GM10248 (cell line): ENCODE measurements at regions not wholly inside any gene's neighbourhood (a gene's known extent, or its start where the extent isn't known, plus 50 kb on each side); places are given as distances from the start of the nearest gene placed in this dataset.

Source experiments
- CTCF ChIA-PET: fragments of 300-600 bp; sonication (Branson Sonifier 250); formaldehyde crosslinking; extraction: SDS; loops from one replicate; lab custom pipeline; 2021; ENCODE audit warnings: antibody characterized with exemption; lab: Yijun Ruan, JAX
- POLR2A ChIA-PET: fragments of 350-650 bp; sonication (Branson Sonifier 250); formaldehyde crosslinking; extraction: SDS; loops from one replicate; lab custom pipeline; 2020; ENCODE audit warnings: antibody characterized with exemption; lab: Yijun Ruan, JAX
- DNase-seq: peaks from one replicate; pipeline ENCODE4 v3.0.0; 2012; ENCODE audit errors: extremely low spot score
- CTCF ChIP-seq: IDR thresholded peaks from 2 replicates; pipeline ENCODE4 v1.5.1; 2012; ENCODE audit warnings: mild to moderate bottlenecking, low read depth; ENCODE audit errors: extremely low read depth, missing control alignments, control extremely low read depth

DNA sequence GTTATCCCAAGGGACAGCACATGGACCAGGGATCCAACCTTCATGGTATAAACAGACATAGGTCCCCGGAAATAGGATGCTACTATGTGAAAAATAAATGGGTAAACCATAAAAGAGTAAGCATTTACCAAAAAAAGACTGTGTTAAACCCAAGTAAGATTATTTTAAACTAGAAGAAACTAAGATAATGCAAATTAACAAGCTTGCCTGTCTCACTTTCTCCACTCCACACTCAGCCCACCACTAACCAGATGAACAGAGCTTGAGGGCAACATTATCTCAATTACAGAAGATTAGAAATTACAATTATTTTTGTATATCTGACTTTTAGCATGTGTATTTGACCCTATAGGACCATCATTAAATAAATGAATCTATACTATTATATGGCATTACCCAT lies 117.2 kb upstream of the CAV2 start:
- CTCF ChIA-PET: interaction anchor here (0.9 to 1.2 kb wide), 2 partner anchors 48 to 88 kb away, joined by 3 read pairs; no protein-coding TSS in a partner anchor
- TF ChIP-seq CTCF: no peak

DNA sequence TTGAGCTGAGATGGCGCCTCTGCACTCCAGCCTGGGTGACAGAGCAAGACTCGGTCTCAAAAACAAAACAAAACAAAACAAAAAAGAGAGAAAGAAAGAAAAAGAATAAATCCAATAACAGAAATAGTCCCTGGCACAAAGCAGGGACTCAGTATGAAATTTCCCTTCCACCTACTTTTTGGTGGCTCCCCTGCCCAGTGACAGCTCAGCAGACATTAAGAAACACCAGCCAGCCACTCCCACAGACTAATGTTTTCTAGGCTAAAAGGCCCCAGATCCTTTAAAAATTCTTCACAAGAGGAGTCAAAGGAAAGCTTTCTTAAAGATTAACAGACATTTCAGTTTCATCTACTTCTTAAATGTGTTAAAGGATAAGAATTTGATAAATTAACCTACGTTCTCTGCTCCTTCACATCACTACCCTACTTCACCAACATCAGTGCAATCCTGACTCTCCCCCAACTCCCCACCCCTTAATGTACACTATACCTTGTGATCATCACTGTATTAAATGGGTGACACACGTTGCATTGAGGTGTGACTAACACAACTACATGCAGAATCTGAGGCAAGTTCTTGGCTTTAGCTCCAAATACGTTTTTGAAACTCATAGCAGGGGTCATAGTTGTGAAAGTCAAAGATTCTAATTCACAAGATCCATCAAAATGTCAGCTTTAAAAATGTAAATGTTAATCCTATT lies 114.5 kb upstream of the CAV2 start:
- DNase-seq: no peak
- CTCF ChIA-PET: interaction anchor here (1.6 kb wide), 1 partner anchor 10 kb away, joined by 3 read pairs; no protein-coding TSS in a partner anchor
- POLR2A ChIA-PET: no interaction called here
- TF ChIP-seq CTCF: no peak

More for the DNA sequence above, 117.2 kb upstream of the CAV2 start:
- POLR2A ChIA-PET: no interaction called here
- DNase-seq: no peak

- ChIA-PET POLR2A (no interaction called here), CTCF (no interaction called here)
- no peak for TF ChIP-seq CTCF
- DNase-seq: no peak
These were observed 112.9 kb upstream of the CAV2 start for GRCh38 chr7:116386674-116387073.

DNA sequence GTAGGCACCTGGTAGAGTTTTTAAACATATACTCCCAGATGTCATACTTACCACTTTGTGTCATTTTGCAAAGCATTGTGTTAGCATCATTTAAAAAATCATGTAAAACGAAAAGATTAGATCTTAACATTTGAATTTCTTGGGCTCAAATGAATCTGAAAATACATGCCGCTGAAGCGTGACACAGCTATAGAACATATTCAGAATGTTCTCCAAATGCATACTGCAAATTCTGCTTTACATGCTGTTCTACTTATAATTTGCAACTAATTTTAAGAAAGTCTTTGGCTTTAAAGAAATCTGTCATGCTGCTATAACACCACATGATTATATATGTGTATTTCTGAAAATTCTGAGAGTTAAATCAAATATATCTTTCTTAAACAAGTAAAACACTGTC lies 109.2 kb upstream of the CAV2 start:
- no peak for TF ChIP-seq CTCF
- DNase-seq: no peak
- ChIA-PET POLR2A (no interaction called here), CTCF (no interaction called here)

GRCh38 chr7:116392806-116393205 lies 106.7 kb upstream of the CAV2 start:
- DNase-seq: no peak
- ChIA-PET POLR2A (no interaction called here), CTCF (no interaction called here)
- no peak for TF ChIP-seq CTCF

GRCh38 chr7:116393654-116394053 lies 105.9 kb upstream of the CAV2 start:
- CTCF ChIA-PET: no interaction called here

More at GRCh38 chr7:116393654-116394053, 105.9 kb upstream of the CAV2 start:
- DNase-seq: no peak
- no peak for TF ChIP-seq CTCF
- POLR2A ChIA-PET: no interaction called here
